HG02938 (cell line): ENCODE measurements at regions not wholly inside any gene's neighbourhood (a gene's known extent, or its start where the extent isn't known, plus 50 kb on each side); places are given as distances from the start of the nearest gene placed in this dataset.

Experiments
- ATAC-seq: cut with Tn5 transposase; IDR thresholded peaks from one replicate; pipeline ENCODE4 v1.9.1; 2021; ENCODE audit warnings: mild to moderate bottlenecking, moderate library complexity; ENCODE audit not compliant: unreplicated experiment

DNA sequence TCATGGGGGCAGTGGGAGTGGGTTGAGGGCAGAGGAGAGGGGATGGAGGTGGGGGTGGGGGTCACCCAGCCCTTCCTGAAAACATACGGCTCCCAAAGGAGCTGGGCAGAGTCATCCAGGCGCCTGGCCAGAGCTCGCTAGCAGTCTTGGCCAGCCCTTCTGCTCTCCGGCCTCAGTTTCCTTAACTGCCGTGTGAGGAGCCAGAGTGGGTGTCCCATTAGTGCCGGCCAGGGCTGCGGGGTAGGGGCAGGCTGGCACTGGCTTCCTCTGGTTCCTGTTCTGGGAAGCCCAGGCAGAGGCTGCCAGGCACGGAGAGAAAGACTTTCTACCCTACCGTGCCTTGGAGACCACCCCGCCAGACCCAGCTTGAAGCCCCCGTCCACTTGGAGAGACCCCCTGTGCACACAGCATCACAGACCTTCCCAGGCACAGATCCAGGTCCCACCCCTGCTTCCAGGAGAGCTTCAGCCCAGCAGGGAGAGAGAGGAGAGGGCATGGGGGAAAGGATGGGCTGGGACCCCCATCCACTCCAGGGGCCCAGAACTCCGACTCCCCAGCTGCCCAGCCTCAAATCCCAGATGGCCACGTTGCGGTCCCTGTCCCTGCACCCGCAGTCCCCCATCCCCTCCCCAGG is 93.3 kb downstream of the RFLNA start:
- ATAC-seq = no peak

DNA sequence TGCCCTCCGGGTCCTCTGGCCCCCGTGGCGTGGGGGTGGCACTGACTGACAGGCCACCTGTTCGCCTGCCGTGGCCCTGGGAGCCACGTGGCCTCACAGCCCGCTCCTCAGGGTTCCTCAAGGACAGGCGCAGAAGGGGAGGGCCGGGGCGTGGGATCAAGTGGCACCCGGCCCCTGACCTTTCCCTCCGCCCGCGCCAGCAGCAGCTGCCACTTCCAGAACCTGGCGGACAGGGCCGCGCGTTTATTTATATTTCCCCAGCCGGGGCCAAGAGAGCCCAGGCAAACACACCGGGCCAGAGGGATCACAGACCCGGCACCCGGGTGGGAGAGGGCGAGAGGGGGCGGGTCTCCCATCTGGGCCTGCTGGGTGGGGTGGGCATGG is 92.6 kb downstream of the RFLNA start:
- ATAC-seq = no peak

- ATAC-seq = no peak
These were observed 92.0 kb downstream of the RFLNA start for GRCh38 chr12:124386661-124387527.

DNA sequence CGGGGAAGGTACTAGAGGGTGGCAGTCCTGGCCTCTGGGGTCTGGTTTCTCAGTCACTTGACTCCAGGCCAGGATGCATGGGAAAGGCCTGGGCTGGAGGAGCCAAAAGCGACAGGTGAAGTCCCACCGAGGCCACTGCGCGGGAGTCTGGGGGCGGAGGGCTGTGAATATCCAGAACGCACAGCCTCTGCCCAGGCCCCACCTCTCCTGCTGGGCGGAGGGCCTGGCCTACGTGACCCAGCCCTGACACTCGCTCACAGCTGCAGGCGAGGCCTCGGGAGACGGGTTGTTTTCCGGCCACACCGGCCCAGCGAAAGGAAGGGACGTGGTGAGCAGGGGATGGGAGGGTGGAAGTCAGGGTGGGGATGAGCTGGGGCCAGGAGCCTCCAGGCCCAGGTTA is 91.2 kb downstream of the RFLNA start:
- ATAC-seq = no peak

DNA sequence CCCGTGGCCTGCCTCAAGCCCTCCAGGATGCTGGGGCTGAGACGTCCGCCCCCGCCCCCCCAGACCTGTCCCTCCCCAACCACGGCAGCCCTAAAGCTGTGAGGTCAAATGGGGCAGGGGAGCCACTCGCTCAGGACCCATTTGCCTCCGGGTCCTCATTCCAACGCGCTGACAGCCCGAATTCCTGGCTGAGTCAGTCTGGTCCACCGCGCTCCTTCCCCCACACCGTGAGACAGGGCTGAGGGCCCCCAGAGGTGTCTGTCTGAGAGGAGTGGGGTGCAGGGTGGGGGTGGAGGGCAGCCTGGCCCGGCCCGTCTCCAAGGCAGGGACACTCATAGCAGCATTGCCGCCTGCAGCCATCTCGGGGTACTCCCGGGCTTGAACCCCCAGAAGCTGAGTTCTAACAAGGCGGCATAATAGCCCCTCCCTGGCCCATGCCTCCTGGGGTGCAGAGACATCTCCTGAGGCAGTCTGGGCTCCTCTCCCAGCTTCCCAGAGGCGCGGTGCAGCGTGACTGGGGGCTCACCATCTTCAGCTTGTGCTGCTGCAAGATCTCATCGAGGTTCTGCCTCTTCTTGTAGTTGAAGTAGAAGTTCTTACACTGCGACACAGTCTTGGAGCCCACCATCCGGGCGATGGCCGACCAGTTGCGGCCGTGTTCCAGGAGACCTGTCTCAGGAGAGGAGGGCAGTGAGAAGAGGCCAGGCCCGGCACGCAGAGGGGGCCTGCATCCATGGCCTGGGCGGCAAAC is 90.5 kb downstream of the RFLNA start:
- no peak for ATAC-seq

- ATAC-seq = no peak
These were observed 89.5 kb downstream of the RFLNA start for GRCh38 chr12:124384299-124384894.

DNA sequence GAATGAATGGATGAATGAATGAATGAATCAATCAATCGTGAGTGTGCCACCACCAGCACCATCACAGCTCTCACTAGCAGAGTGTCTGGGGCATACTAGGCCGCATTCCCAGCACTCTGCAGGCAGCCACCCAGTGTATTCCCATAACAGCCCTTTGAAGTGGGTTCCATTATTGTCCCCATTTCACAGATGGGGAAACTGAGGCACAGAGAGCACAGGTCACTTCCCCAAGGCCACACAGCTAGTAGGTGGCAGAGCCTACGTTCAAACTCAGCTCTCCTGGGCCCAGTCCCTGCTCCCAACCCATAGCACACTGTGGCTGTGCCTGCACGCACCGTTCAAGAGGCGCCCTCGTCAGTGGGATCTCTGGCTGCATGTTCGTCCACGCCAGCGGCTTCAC is 88.1 kb downstream of the RFLNA start:
- no peak for ATAC-seq

DNA sequence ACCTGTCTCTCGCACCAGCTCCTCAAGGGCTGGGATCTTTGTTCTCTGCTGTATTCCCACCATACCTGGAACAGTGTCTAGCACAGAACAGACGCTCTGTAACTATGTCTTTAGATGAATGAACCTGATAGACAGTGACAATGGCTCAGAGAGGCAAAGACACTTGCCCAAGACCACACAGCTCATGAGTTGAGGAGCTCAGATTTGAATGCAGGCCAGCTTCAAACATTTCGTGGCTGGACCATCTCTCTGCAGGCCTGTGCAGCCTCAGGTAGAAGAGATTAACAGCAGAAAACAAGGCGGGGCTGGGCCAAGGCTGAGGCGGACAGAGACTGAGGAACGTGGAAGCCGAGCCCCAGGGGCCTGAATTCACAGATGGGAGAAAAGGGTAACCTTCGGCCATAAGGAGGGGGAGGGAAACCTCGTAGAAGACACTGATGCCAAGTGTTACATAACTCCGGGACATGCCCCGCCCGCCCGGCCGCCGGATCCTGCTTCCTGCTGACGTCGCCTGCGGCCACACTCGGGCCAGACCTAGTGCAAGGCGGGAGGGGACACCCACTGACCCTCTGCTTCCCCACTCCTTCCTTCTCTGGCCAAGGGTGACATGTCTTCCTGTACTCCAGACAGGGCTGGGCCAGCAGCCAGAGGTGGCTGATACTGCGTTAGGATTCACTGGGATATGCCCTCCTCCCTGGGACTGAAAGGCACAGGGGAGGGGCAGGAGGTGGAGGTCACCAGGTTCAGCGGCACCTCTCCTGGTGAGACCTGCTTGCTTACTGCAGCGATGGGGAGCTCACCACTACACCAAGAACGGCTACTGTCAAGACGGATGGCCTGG is 86.8 kb downstream of the RFLNA start:
- ATAC-seq = no peak

DNA sequence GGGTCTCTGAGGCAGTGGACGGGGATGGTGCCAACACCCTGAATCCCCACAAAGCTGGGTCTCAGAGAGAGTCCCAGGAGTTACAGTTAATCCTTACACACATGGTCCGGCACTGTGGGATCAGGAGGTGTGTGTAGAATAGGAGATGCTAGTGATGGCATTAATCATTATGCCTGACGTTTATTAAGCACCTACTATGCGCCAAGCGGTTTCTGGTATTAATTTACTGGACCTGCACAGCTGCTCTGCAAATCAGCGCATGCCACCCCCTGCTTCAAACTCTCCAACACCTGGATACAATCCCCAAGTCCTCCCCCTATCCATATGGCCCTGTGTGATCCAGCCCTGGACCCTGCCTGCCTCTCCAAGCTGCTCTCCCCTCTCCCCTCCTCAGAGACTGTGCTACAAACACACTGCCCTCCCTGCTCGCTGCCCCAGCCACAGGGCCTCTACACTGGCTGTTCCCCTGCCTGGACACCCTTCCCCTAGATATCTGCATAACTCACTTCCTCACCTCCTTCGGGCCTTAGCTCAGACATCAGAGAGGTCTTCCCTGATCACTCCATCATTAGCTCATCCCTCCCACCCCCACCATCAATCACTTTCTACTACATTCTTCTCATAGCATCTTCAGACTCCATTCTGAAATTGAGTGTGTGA is 86.0 kb downstream of the RFLNA start:
- ATAC-seq = no peak

DNA sequence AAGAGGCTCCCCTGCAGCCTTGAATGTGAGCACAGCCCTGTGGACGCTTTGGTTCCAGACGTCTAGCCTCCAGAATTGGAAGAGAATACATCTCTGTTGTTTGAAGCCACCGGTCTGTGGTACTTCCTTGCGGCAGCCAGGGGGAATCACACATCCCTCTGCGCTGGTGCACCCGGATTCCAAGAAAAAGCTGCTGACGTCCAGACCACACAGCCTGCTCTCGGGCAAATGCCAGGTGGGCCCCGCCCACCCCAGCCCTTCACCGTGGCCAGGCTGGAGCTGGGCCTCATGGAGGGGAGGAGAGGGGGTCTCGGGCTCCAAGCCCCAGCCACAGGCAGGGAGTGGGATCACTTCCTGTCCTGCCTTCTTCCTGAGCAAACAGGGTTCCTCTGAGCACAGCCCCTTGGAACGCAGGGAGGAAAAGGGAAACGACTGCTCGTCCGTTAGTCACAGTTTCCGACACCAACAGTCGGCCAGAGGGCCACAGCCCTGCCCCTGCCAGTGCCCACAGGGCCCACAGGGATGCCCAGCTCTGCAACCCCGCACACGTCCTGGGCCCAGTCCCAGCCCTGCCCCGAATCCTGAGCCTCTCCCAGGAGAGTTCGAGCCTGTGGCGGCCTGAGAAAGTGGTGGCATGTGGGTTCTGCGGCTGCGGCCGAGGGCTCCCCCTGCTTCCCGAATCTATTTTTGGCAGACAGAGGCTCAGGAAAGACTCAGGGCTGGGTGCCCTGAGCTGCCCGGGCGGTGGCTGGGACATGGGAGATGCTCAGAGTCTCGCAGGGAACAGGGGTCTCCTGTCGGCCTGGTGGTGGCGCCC is 85.3 kb downstream of the RFLNA start:
- ATAC-seq = no peak

DNA sequence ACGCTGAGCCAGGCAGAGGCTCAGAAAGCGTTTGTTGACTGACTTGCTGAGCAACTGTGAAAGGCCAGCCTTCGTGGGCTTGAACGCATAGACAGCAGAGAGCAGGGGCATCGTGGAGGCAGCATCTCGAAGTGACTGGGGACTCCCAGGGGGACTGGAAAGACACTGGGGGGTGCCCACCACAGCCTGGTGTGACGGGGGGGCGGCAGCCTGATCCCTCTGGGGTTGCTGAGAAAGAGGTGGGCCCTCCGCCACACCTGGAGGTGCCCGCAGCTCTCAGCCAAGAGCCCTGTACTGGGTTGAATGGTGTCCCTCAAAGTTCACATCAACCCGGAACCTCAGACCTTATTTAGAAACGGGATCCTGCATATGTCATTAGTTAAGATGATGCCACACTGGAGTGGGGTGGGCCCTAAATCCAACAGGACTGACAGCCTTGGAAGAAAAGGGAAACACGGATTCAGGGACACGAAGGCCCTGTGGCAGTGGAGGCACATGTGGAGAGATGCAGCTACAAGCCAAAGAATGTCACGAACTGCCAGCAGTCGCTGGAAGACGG is 84.6 kb downstream of the RFLNA start:
- no peak for ATAC-seq

GRCh38 chr12:124378926-124379325 is 84.0 kb downstream of the RFLNA start:
- ATAC-seq = no peak

GRCh38 chr12:124377981-124378509 is 83.2 kb downstream of the RFLNA start:
- ATAC-seq = no peak

DNA sequence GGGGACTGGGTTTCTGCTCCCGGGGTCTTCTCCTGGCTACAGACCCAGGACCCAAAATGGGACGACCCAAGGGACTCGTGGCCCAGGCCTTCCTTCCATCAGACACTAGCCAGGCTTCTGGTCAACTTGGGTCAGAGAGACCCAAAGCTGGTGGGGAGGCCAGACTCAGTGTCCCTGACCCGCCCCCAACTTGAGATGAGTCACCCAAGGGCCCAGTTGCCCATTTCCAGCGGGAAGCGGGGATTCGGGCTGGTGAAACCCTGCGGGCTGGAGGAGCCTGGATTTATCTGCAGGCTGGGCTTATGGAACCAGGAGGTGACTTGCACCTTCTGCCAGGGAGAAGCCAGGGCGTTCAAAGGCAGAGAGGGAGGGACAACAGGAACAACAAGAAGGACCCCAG is 81.5 kb downstream of the RFLNA start:
- ATAC-seq = no peak

- no peak for ATAC-seq
These were observed 80.9 kb downstream of the RFLNA start for GRCh38 chr12:124375789-124376175.

- ATAC-seq = no peak
These were observed 80.4 kb downstream of the RFLNA start for GRCh38 chr12:124375141-124375788.

- ATAC-seq = no peak
These were observed 79.7 kb downstream of the RFLNA start for GRCh38 chr12:124374567-124374966.

DNA sequence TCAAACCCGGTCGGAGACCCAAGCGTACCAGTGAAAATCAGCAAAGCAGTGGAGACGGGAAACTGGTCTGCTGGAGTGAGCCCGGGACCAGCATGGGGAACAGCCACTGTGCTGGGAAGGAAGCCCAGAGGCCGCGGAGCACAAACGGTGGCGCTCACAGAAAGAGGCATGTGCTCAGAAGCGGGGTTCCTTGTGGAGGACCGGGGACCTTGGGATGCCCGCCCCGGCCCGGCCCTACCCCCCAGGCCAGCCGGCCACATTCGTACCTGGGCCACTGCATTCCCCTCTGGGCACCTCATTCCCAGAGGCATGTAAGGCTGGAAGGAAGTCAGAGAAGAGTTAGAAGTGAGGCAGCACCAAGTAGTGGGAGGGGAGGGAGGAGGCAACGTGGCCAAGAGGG is 79.3 kb downstream of the RFLNA start:
- ATAC-seq = no peak
